AG09309 (cell line): ENCODE measurements at regions not wholly inside any gene's neighbourhood (a gene's known extent, or its start where the extent isn't known, plus 50 kb on each side); places are given as distances from the start of the nearest gene placed in this dataset.

Source experiments
- DNase-seq: peaks from one replicate; pipeline ENCODE4 v3.0.0-alpha.2; 2010; ENCODE audit warnings: low read depth
- H3K4me3 ChIP-seq: 2 replicates; pipeline ENCODE4 v1.5.1; 2011; ENCODE audit warnings: mild to moderate bottlenecking, low read depth, low read length, moderate library complexity; ENCODE audit not compliant: control insufficient read depth
- CTCF ChIP-seq: IDR thresholded peaks from 2 replicates; pipeline ENCODE4 v1.5.1; 2011; ENCODE audit warnings: mild to moderate bottlenecking, low read depth, low read length, inconsistent platforms; ENCODE audit not compliant: insufficient read depth, control insufficient read depth; ENCODE audit errors: missing control alignments

DNA sequence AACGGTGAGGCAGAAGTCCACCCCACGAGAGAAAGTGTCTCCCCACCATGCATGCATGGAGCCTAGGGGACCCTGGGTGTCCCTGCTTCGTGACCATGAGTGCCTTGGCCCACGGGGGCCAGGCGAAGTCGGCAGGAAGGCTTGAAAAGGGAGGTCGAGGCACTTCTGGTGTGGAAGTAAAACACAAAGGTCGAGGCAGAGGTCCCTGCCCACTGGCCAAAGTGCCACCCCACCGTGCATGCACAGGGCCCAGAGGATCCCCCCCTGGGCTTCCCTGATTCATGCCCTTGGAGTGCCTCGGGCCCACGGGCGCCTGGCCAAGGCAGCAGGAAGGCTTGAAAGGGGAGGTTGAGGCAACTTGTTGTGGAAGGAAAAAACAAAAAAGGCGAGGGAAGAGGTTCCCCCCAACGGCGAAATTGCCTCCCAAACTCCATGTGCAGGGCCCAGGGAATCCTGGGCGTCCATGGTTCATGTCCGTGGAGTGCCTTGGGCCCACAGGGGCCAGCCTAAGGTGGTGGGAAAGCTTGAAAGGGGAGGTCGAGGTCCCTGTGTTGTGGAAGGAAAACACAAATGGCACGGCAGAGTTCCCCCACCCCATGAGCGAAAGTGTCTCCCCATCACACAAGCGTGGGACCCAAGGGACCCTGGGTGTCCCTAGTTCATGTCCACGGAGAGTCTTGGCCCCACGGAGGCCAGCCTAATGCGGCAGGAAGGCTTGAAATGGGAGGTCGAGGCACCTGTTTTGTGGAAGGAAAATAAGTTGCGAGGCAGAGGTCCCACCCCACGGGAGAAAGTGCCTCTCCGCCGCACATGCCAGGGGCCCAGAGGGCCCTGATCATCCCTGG, 372.1 kb downstream of the ALG10 start:
- DNase-seq = no peak
- TF ChIP-seq CTCF = no peak
- no peak overlapping the region for H3K4me3 ChIP-seq

GRCh38 chr12:34395056-34396005, 373.0 kb downstream of the ALG10 start:
- no peak for DNase-seq
- TF ChIP-seq CTCF = no peak

GRCh38 chr12:34396006-34396860, 373.9 kb downstream of the ALG10 start:
- no peak for TF ChIP-seq CTCF
- no peak for DNase-seq
- H3K4me3 ChIP-seq = no peak overlapping the region

More at GRCh38 chr12:34395056-34396005, 373.0 kb downstream of the ALG10 start:
- no peak overlapping the region for H3K4me3 ChIP-seq

DNA sequence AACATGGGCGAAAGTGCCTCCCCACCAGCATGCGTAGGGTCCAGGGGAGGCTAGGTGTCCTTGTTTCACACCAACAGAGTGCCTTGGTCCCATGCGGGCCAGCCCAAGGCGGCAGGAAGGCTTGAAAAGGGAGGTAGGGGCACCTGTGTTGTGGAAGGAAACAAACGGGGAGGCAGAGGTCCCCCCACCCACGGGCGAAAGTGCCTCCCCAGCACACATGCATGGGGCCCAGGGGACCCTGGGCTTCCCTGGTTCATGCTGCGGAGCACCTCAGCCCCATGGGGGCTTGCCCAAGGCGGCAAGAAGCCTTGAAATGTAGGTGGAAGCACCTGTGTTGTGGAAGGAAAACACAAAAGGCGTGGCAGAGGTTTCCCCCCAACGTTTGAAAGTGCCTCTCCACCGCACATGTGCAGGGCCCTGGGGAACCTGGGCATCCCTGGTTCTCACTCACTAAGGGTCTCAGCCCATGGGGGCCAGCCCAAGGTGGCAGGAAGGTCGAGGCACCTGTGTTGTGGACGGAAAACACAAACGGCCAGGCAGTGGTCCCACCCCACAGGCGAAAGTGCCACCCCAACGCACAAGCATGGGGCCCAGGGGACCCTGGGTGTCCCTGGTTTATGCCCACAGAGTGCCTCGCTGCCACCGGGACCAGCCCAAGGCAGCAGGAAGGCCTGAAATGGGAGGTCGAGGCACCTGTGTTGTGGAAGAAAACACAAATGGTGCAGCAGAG, 374.7 kb downstream of the ALG10 start:
- no peak for TF ChIP-seq CTCF
- DNase-seq = no peak
- no peak overlapping the region for H3K4me3 ChIP-seq

DNA sequence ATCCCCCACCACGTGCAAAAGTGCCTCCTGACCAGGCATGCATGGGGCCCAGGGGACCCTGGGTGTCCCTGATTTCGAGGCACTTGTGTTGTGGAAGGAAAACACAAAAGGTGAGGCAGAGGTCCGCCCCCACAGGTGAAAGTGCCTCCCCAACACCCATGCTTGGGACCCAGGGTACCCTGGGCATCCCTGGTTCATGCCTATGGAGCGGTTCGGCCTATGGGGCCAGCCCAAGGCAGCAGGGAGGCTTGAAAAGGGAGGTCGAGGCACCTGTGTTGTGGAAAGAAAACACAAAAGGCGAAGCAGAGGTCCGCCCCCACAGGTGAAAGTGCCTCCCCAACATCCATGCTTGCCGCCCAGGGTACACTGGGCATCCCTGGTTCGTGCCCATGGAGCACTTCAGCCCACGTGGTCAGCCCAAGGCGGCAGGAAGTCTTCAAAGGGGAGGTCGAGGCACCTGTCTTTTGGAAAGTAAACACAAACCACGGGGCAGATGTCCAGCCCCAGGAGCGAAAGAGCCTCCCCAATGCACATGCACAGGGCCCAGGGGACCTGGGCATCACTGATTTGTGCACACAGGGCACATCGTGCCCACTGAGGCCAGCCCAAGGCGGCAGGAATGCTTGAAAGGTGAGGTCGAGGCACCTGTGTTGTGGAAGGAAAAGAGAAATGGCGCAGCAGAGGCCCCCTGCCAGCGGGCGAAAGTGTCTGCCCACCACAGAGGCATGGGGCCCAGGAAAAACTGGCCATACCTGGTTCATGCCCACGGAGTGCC, 375.5 kb downstream of the ALG10 start:
- TF ChIP-seq CTCF = no peak
- H3K4me3 ChIP-seq = no peak overlapping the region
- DNase-seq = no peak
